ENCODE measurements at regions not wholly inside any gene's neighbourhood (a gene's known extent, or its start where the extent isn't known, plus 50 kb on each side); places are given as distances from the start of the nearest gene placed in this dataset.

- no peak overlapping the region for H3K4me3 ChIP-seq (ENCODE audit: low read depth in 2 of 2, low read length in 1 of 2)
- no peaks in the 10 kb centered on the region for H3K9me2 ChIP-seq
- CTCF ChIA-PET, result interaction anchor here (2.0 kb wide), 1 partner anchor 444 kb away, joined by 8 read pairs; no protein-coding TSS in a partner anchor
- peaks cover 13% of the 10 kb centered on the region for H3F3A ChIP-seq (replicated peaks; ENCODE audit: insufficient read depth)
- H3K36me3 ChIP-seq (replicated peaks in 1 of 2; ENCODE audit: control insufficient read depth in 1 of 2, insufficient read depth in 2 of 2, low read length in 1 of 2), result no peaks in the 10 kb centered on the region
- no peaks in the 10 kb centered on the region for H4K20me1 ChIP-seq (ENCODE audit: insufficient read depth)
- H3K79me2 ChIP-seq (ENCODE audit: insufficient read depth), result no peaks in the 10 kb centered on the region
- no peak for DNase-seq
- no peak overlapping the region for H3K4me2 ChIP-seq
- H3K9me3 ChIP-seq, result no peaks in the 10 kb centered on the region
- no peaks in the 10 kb centered on the region for H3K27me3 ChIP-seq (ENCODE audit: insufficient read depth)
- WGBS (ENCODE audit: low lambda C conversion rate), result 16% methylated on average over 3 of the region's 3 CpGs
- H3K4me1 ChIP-seq (ENCODE audit: control insufficient read depth in 1 of 2, insufficient read depth in 2 of 2, low read depth in 1 of 2, low read length in 1 of 2), result peaks cover 0 to 3% of the 10 kb centered on the region in 2 experiments; a peak in 2 of 4 replicates
- H3K27ac ChIP-seq (ENCODE audit: low read depth in 2 of 2, low read length in 1 of 2), result peak overlapping the region; percentile 47 to 72; a peak in 3 of 4 replicates
- TF ChIP-seq CTCF (IDR thresholded peaks at IDR 0.05), result no peak
- TF ChIP-seq MEF2A (IDR thresholded peaks at IDR 0.05; ENCODE audit: borderline replicate concordance, low read depth), result 0 out of 2 replicates have a peak, but pooled peaks have one; percentile 13
- TF ChIP-seq GATA2 (CRISPR knock-in tag; IDR thresholded peaks at IDR 0.05), result no peak
- TF ChIP-seq SMC3 (IDR thresholded peaks at IDR 0.05; ENCODE audit: low read depth, low read length), result no peak
- no peak for TF ChIP-seq MXI1 (IDR thresholded peaks at IDR 0.05; ENCODE audit: low read depth, low read length)
- no peak for TF ChIP-seq TAF1 (IDR thresholded peaks at IDR 0.05; ENCODE audit: borderline replicate concordance, low read depth, low read length)
- TF ChIP-seq USF2 (IDR thresholded peaks at IDR 0.05; ENCODE audit: borderline replicate concordance, low read depth, low read length), result no peak
- TF ChIP-seq YY1 (IDR thresholded peaks at IDR 0.05; ENCODE audit: low read depth), result peak; percentile 55; the same call in 1 of the 2 replicates
- TF ChIP-seq GABPA (IDR thresholded peaks at IDR 0.05; ENCODE audit: low read depth), result no peak
- TF ChIP-seq TCF12 (IDR thresholded peaks at IDR 0.05), result peak; percentile 50
- TF ChIP-seq SIN3A (IDR thresholded peaks at IDR 0.05; ENCODE audit: borderline replicate concordance, low read depth, low read length), result no peak
- TF ChIP-seq FOSL2 (IDR thresholded peaks at IDR 0.05; ENCODE audit: borderline replicate concordance, low read depth), result peak; percentile 26; the same call in 1 of the 2 replicates
- H3K9ac ChIP-seq, result no peak overlapping the region
- POLR2A ChIA-PET, result no interaction called here
- H2AFZ ChIP-seq (ENCODE audit: low read depth), result 0 out of 2 replicates have a peak overlapping the region, but pooled peaks have one; percentile 49
Measured at GRCh38 chr7:22610951-22611757, 111.2 kb upstream of the STEAP1B start.

- no peak for DNase-seq
- H3K4me1 ChIP-seq (ENCODE audit: control insufficient read depth in 1 of 2, insufficient read depth in 2 of 2, low read depth in 1 of 2, low read length in 1 of 2), result peaks cover 0 to 3% of the 10 kb centered on the region in 2 experiments; a peak in 2 of 4 replicates
- H4K20me1 ChIP-seq (ENCODE audit: insufficient read depth), result no peaks in the 10 kb centered on the region
- no peaks in the 10 kb centered on the region for H3K36me3 ChIP-seq (replicated peaks in 1 of 2; ENCODE audit: control insufficient read depth in 1 of 2, insufficient read depth in 2 of 2, low read length in 1 of 2)
- POLR2A ChIA-PET, result no interaction called here
- H2AFZ ChIP-seq (ENCODE audit: low read depth), result no peak overlapping the region
- no peaks in the 10 kb centered on the region for H3K9me3 ChIP-seq
- H3K4me3 ChIP-seq (ENCODE audit: low read depth in 2 of 2, low read length in 1 of 2), result no peak overlapping the region
- no peak overlapping the region for H3K4me2 ChIP-seq
- peak overlapping the region; percentile 47 to 71; a peak in 3 of 4 replicates for H3K27ac ChIP-seq (ENCODE audit: low read depth in 2 of 2, low read length in 1 of 2)
- H3K79me2 ChIP-seq (ENCODE audit: insufficient read depth), result no peaks in the 10 kb centered on the region
- 61% methylated on average over 3 of the region's 3 CpGs for WGBS (ENCODE audit: low lambda C conversion rate)
- no peak overlapping the region for H3K9ac ChIP-seq
- H3F3A ChIP-seq (replicated peaks; ENCODE audit: insufficient read depth), result peaks cover 13% of the 10 kb centered on the region
- no peaks in the 10 kb centered on the region for H3K27me3 ChIP-seq (ENCODE audit: insufficient read depth)
- H3K9me2 ChIP-seq, result no peaks in the 10 kb centered on the region
- CTCF ChIA-PET, result interaction anchor here (2.0 kb wide), 1 partner anchor 445 kb away, joined by 8 read pairs; no protein-coding TSS in a partner anchor
- no peak for TF ChIP-seq MXI1 (IDR thresholded peaks at IDR 0.05; ENCODE audit: low read depth, low read length)
- no peak for TF ChIP-seq TAF1 (IDR thresholded peaks at IDR 0.05; ENCODE audit: borderline replicate concordance, low read depth, low read length)
- no peak for TF ChIP-seq GABPA (IDR thresholded peaks at IDR 0.05; ENCODE audit: low read depth)
- TF ChIP-seq ZBTB33 (IDR thresholded peaks at IDR 0.05; ENCODE audit: borderline replicate concordance, low read depth), result no peak
- TF ChIP-seq USF1 (IDR thresholded peaks at IDR 0.05; ENCODE audit: borderline replicate concordance, low read depth), result no peak
- TF ChIP-seq SIN3A (IDR thresholded peaks at IDR 0.05; ENCODE audit: borderline replicate concordance, low read depth, low read length), result no peak
- no peak for TF ChIP-seq USF2 (IDR thresholded peaks at IDR 0.05; ENCODE audit: borderline replicate concordance, low read depth, low read length)
- no peak for TF ChIP-seq MEF2A (IDR thresholded peaks at IDR 0.05; ENCODE audit: borderline replicate concordance, low read depth)
- no peak for TF ChIP-seq RCOR1 (IDR thresholded peaks at IDR 0.05; ENCODE audit: low read length)
- TF ChIP-seq EP300 (IDR thresholded peaks at IDR 0.05; ENCODE audit: borderline replicate concordance in 1 of 2, low read depth in 1 of 2, low read length in 1 of 2), result no peak
- no peak for TF ChIP-seq CHD2 (IDR thresholded peaks at IDR 0.05; ENCODE audit: low read length, partially characterized antibody)
- no peak for TF ChIP-seq FOXJ3 (CRISPR knock-in tag; IDR thresholded peaks at IDR 0.05)
Measured at GRCh38 chr7:22610263-22610662, 110.3 kb upstream of the STEAP1B start.

Data from SK-N-SH (cell line).